Right atrium auricular region (tissue), 2 donors: ENCODE measurements at regions not wholly inside any gene's neighbourhood (a gene's known extent, or its start where the extent isn't known, plus 50 kb on each side); places are given as distances from the start of the nearest gene placed in this dataset.

Experiments
- DNase-seq: peaks from one replicate; pipeline ENCODE4 v3.0.0-alpha.2; 2019; ENCODE audit warnings: low spot score
- H3K27ac ChIP-seq, 2 donors: fragments of 200-600 bp; sonication (generic); 1 replicate in 1 of 2; 2 replicates in 1 of 2; pipeline ENCODE4 v1.5.1; 2016 to 2019
- H3K27me3 ChIP-seq, 2 donors: fragments of 200-600 bp; sonication (generic); one replicate each; pipeline versions ENCODE4 v1.5.1 to v1.6.0; 2017 to 2019
- H3K36me3 ChIP-seq: fragments of 200-600 bp; sonication (generic); one replicate; pipeline ENCODE4 v1.5.1; 2016
- H3K4me1 ChIP-seq, 2 donors: fragments of 200-600 bp; sonication (generic); one replicate each; pipeline versions ENCODE4 v1.5.1 to v1.6.0; 2017 to 2019
- H3K4me3 ChIP-seq, 2 donors: fragments of 200-600 bp; sonication (generic); 1 replicate in 1 of 2; 2 replicates in 1 of 2; pipeline ENCODE4 v1.5.1; 2017 to 2019; ENCODE audit warnings: mild to moderate bottlenecking in 1 of 2, moderate library complexity in 1 of 2
- H3K9me3 ChIP-seq, 2 donors: fragments of 200-600 bp; sonication (generic); one replicate each; pipeline ENCODE4 v1.5.1; 2019
- CTCF ChIP-seq, 2 donors: fragments of 200-600 bp; sonication (generic); IDR thresholded peaks; one replicate each; pipeline ENCODE4 v1.5.1; 2019; ENCODE audit warnings: antibody characterized with exemption in 2 of 2

GRCh38 chr16:56113223-56113622, 78.1 kb upstream of the GNAO1 start:
- no peak for TF ChIP-seq CTCF (IDR thresholded peaks at IDR 0.05)
- no peak overlapping the region for H3K4me3 ChIP-seq
- H3K27me3 ChIP-seq: no peaks in the 10 kb centered on the region
- H3K27ac ChIP-seq: no peak overlapping the region
- H3K36me3 ChIP-seq: no peaks in the 10 kb centered on the region
- peaks cover 0 to 12% of the 10 kb centered on the region in 2 donors for H3K4me1 ChIP-seq
- DNase-seq: no peak
- H3K9me3 ChIP-seq: no peaks in the 10 kb centered on the region

GRCh38 chr16:56111100-56111499, 80.2 kb upstream of the GNAO1 start:
- no peak for TF ChIP-seq CTCF (IDR thresholded peaks at IDR 0.05)
- H3K27ac ChIP-seq: no peak overlapping the region

GRCh38 chr16:56109994-56110393, 81.3 kb upstream of the GNAO1 start:
- H3K27me3 ChIP-seq: no peaks in the 10 kb centered on the region
- H3K4me1 ChIP-seq: peaks cover 0 to 16% of the 10 kb centered on the region in 2 donors
- no peak overlapping the region for H3K4me3 ChIP-seq
- H3K9me3 ChIP-seq: no peaks in the 10 kb centered on the region
- DNase-seq: no peak
- no peaks in the 10 kb centered on the region for H3K36me3 ChIP-seq
- no peak for TF ChIP-seq CTCF (IDR thresholded peaks at IDR 0.05)
- H3K27ac ChIP-seq: no peak overlapping the region

More at GRCh38 chr16:56111100-56111499, 80.2 kb upstream of the GNAO1 start:
- Histone ChIP-seq H3K4me3 (no peak overlapping the region), H3K4me1 (peaks cover 0 to 16% of the 10 kb centered on the region in 2 donors), H3K36me3 (no peaks in the 10 kb centered on the region), H3K27me3 (no peaks in the 10 kb centered on the region), H3K9me3 (no peaks in the 10 kb centered on the region)
- DNase-seq: no peak

GRCh38 chr16:56109205-56109604, 82.1 kb upstream of the GNAO1 start:
- Histone ChIP-seq H3K4me3 (no peak overlapping the region), H3K27me3 (no peaks in the 10 kb centered on the region), H3K36me3 (no peaks in the 10 kb centered on the region), H3K4me1 (peaks cover 0 to 16% of the 10 kb centered on the region in 2 donors), H3K9me3 (no peaks in the 10 kb centered on the region), H3K27ac (no peak overlapping the region)
- DNase-seq: no peak
- TF ChIP-seq CTCF (IDR thresholded peaks at IDR 0.05): no peak

- H3K27ac ChIP-seq: no peak overlapping the region
- no peaks in the 10 kb centered on the region for H3K36me3 ChIP-seq
- no peak for DNase-seq
- no peak overlapping the region for H3K4me3 ChIP-seq
- H3K4me1 ChIP-seq: peaks cover 0 to 16% of the 10 kb centered on the region in 2 donors
- no peaks in the 10 kb centered on the region for H3K27me3 ChIP-seq
- no peaks in the 10 kb centered on the region for H3K9me3 ChIP-seq
- TF ChIP-seq CTCF (IDR thresholded peaks at IDR 0.05): no peak
Measured at GRCh38 chr16:56108724-56109123, 82.6 kb upstream of the GNAO1 start.

GRCh38 chr16:56108056-56108471, 83.2 kb upstream of the GNAO1 start:
- DNase-seq: no peak
- H3K9me3 ChIP-seq: no peaks in the 10 kb centered on the region
- TF ChIP-seq CTCF (IDR thresholded peaks at IDR 0.05): no peak
- H3K4me1 ChIP-seq: peaks cover 0 to 16% of the 10 kb centered on the region in 2 donors
- H3K4me3 ChIP-seq: no peak overlapping the region
- H3K27me3 ChIP-seq: no peaks in the 10 kb centered on the region
- H3K27ac ChIP-seq: peak overlapping the region in 1 of 2 donors; percentile 60
- H3K36me3 ChIP-seq: no peaks in the 10 kb centered on the region
